ENCODE measurements at regions not wholly inside any gene's neighbourhood (a gene's known extent, or its start where the extent isn't known, plus 50 kb on each side); places are given as distances from the start of the nearest gene placed in this dataset.

GRCh38 chr9:85402551-85402950 lies 339.2 kb downstream of the AGTPBP1 start:
- no peaks in the 10 kb centered on the region for H3K27me3 ChIP-seq (replicated peaks; ENCODE audit: control insufficient read depth, insufficient read depth, low read length)
- no peak overlapping the region for H3K4me3 ChIP-seq (ENCODE audit: low read length)
- no peak for DNase-seq (ENCODE audit: low read depth)
- no peaks in the 10 kb centered on the region for H3K36me3 ChIP-seq (ENCODE audit: control insufficient read depth, insufficient read depth, low read length, severe bottlenecking)
- H3K9ac ChIP-seq (ENCODE audit: low read length): no peak overlapping the region
- H3K4me1 ChIP-seq (ENCODE audit: control insufficient read depth, insufficient read depth, low read length): no peaks in the 10 kb centered on the region
- no peaks in the 10 kb centered on the region for H3K9me3 ChIP-seq (ENCODE audit: control insufficient read depth, low read length)

GRCh38 chr9:85401998-85402397 lies 339.8 kb downstream of the AGTPBP1 start:
- no peaks in the 10 kb centered on the region for H3K27me3 ChIP-seq (replicated peaks; ENCODE audit: control insufficient read depth, insufficient read depth, low read length)

GRCh38 chr9:85397005-85397404 lies 344.7 kb downstream of the AGTPBP1 start:
- no peak for DNase-seq (ENCODE audit: low read depth)
- Histone ChIP-seq H3K9ac (ENCODE audit: low read length) (no peak overlapping the region), H3K4me3 (ENCODE audit: low read length) (no peak overlapping the region), H3K36me3 (ENCODE audit: control insufficient read depth, insufficient read depth, low read length, severe bottlenecking) (no peaks in the 10 kb centered on the region), H3K4me1 (ENCODE audit: control insufficient read depth, insufficient read depth, low read length) (no peaks in the 10 kb centered on the region), H3K9me3 (ENCODE audit: control insufficient read depth, low read length) (no peaks in the 10 kb centered on the region), H3K27me3 (replicated peaks; ENCODE audit: control insufficient read depth, insufficient read depth, low read length) (peaks cover 3% of the 10 kb centered on the region)

More at GRCh38 chr9:85401998-85402397, 339.8 kb downstream of the AGTPBP1 start:
- Histone ChIP-seq H3K9ac (ENCODE audit: low read length) (no peak overlapping the region), H3K36me3 (ENCODE audit: control insufficient read depth, insufficient read depth, low read length, severe bottlenecking) (no peaks in the 10 kb centered on the region), H3K4me3 (ENCODE audit: low read length) (no peak overlapping the region), H3K4me1 (ENCODE audit: control insufficient read depth, insufficient read depth, low read length) (no peaks in the 10 kb centered on the region), H3K9me3 (ENCODE audit: control insufficient read depth, low read length) (no peaks in the 10 kb centered on the region)
- DNase-seq (ENCODE audit: low read depth): no peak

GRCh38 chr9:85392260-85392659 lies 349.5 kb downstream of the AGTPBP1 start:
- no peaks in the 10 kb centered on the region for H3K36me3 ChIP-seq (ENCODE audit: control insufficient read depth, insufficient read depth, low read length, severe bottlenecking)
- no peaks in the 10 kb centered on the region for H3K4me1 ChIP-seq (ENCODE audit: control insufficient read depth, insufficient read depth, low read length)
- no peak for DNase-seq (ENCODE audit: low read depth)
- H3K9ac ChIP-seq (ENCODE audit: low read length): no peak overlapping the region
- no peaks in the 10 kb centered on the region for H3K9me3 ChIP-seq (ENCODE audit: control insufficient read depth, low read length)
- no peak overlapping the region for H3K4me3 ChIP-seq (ENCODE audit: low read length)
- peaks cover 3% of the 10 kb centered on the region for H3K27me3 ChIP-seq (replicated peaks; ENCODE audit: control insufficient read depth, insufficient read depth, low read length)

- H3K4me1 ChIP-seq (ENCODE audit: control insufficient read depth, insufficient read depth, low read length): peaks cover 10% of the 10 kb centered on the region
- no peaks in the 10 kb centered on the region for H3K36me3 ChIP-seq (ENCODE audit: control insufficient read depth, insufficient read depth, low read length, severe bottlenecking)
- H3K9ac ChIP-seq (ENCODE audit: low read length): no peak overlapping the region
- H3K27me3 ChIP-seq (replicated peaks; ENCODE audit: control insufficient read depth, insufficient read depth, low read length): peaks cover 9% of the 10 kb centered on the region
- no peaks in the 10 kb centered on the region for H3K9me3 ChIP-seq (ENCODE audit: control insufficient read depth, low read length)
- no peak for DNase-seq (ENCODE audit: low read depth)
- no peak overlapping the region for H3K4me3 ChIP-seq (ENCODE audit: low read length)
These were observed 363.9 kb downstream of the AGTPBP1 start for GRCh38 chr9:85377731-85378289.

GRCh38 chr9:85368781-85369180 lies 373.0 kb downstream of the AGTPBP1 start:
- no peak for DNase-seq (ENCODE audit: low read depth)
- no peaks in the 10 kb centered on the region for H3K9me3 ChIP-seq (ENCODE audit: control insufficient read depth, low read length)
- H3K36me3 ChIP-seq (ENCODE audit: control insufficient read depth, insufficient read depth, low read length, severe bottlenecking): no peaks in the 10 kb centered on the region
- H3K4me3 ChIP-seq (ENCODE audit: low read length): no peak overlapping the region
- no peaks in the 10 kb centered on the region for H3K4me1 ChIP-seq (ENCODE audit: control insufficient read depth, insufficient read depth, low read length)
- no peaks in the 10 kb centered on the region for H3K27me3 ChIP-seq (replicated peaks; ENCODE audit: control insufficient read depth, insufficient read depth, low read length)
- no peak overlapping the region for H3K9ac ChIP-seq (ENCODE audit: low read length)

GRCh38 chr9:85359161-85359560 lies 382.6 kb downstream of the AGTPBP1 start:
- no peaks in the 10 kb centered on the region for H3K4me1 ChIP-seq (ENCODE audit: control insufficient read depth, insufficient read depth, low read length)
- no peaks in the 10 kb centered on the region for H3K27me3 ChIP-seq (replicated peaks; ENCODE audit: control insufficient read depth, insufficient read depth, low read length)
- DNase-seq (ENCODE audit: low read depth): no peak
- H3K36me3 ChIP-seq (ENCODE audit: control insufficient read depth, insufficient read depth, low read length, severe bottlenecking): no peaks in the 10 kb centered on the region
- H3K4me3 ChIP-seq (ENCODE audit: low read length): no peak overlapping the region
- H3K9ac ChIP-seq (ENCODE audit: low read length): no peak overlapping the region
- peaks cover 3% of the 10 kb centered on the region for H3K9me3 ChIP-seq (ENCODE audit: control insufficient read depth, low read length)

GRCh38 chr9:85349046-85349445 lies 392.7 kb downstream of the AGTPBP1 start:
- no peaks in the 10 kb centered on the region for H3K4me1 ChIP-seq (ENCODE audit: control insufficient read depth, insufficient read depth, low read length)
- H3K9me3 ChIP-seq (ENCODE audit: control insufficient read depth, low read length): no peaks in the 10 kb centered on the region
- no peaks in the 10 kb centered on the region for H3K27me3 ChIP-seq (replicated peaks; ENCODE audit: control insufficient read depth, insufficient read depth, low read length)
- H3K4me3 ChIP-seq (ENCODE audit: low read length): no peak overlapping the region
- H3K36me3 ChIP-seq (ENCODE audit: control insufficient read depth, insufficient read depth, low read length, severe bottlenecking): no peaks in the 10 kb centered on the region
- DNase-seq (ENCODE audit: low read depth): no peak
- no peak overlapping the region for H3K9ac ChIP-seq (ENCODE audit: low read length)

- H3K36me3 ChIP-seq (ENCODE audit: control insufficient read depth, insufficient read depth, low read length, severe bottlenecking): no peaks in the 10 kb centered on the region
- H3K9ac ChIP-seq (ENCODE audit: low read length): no peak overlapping the region
- no peak for DNase-seq (ENCODE audit: low read depth)
- H3K4me1 ChIP-seq (ENCODE audit: control insufficient read depth, insufficient read depth, low read length): no peaks in the 10 kb centered on the region
- H3K27me3 ChIP-seq (replicated peaks; ENCODE audit: control insufficient read depth, insufficient read depth, low read length): peaks cover 5% of the 10 kb centered on the region
- no peaks in the 10 kb centered on the region for H3K9me3 ChIP-seq (ENCODE audit: control insufficient read depth, low read length)
- no peak overlapping the region for H3K4me3 ChIP-seq (ENCODE audit: low read length)
These were observed 394.2 kb downstream of the AGTPBP1 start for GRCh38 chr9:85347541-85347940.

- no peak for DNase-seq (ENCODE audit: low read depth)
- Histone ChIP-seq H3K4me3 (ENCODE audit: low read length) (no peak overlapping the region), H3K4me1 (ENCODE audit: control insufficient read depth, insufficient read depth, low read length) (no peaks in the 10 kb centered on the region), H3K9me3 (ENCODE audit: control insufficient read depth, low read length) (no peaks in the 10 kb centered on the region), H3K9ac (ENCODE audit: low read length) (no peak overlapping the region), H3K27me3 (replicated peaks; ENCODE audit: control insufficient read depth, insufficient read depth, low read length) (peaks cover 5% of the 10 kb centered on the region), H3K36me3 (ENCODE audit: control insufficient read depth, insufficient read depth, low read length, severe bottlenecking) (no peaks in the 10 kb centered on the region)
These were observed 396.9 kb downstream of the AGTPBP1 start for GRCh38 chr9:85344901-85345300.

- Histone ChIP-seq H3K9me3 (ENCODE audit: control insufficient read depth, low read length) (no peaks in the 10 kb centered on the region), H3K4me3 (ENCODE audit: low read length) (no peak overlapping the region), H3K36me3 (ENCODE audit: control insufficient read depth, insufficient read depth, low read length, severe bottlenecking) (no peaks in the 10 kb centered on the region), H3K4me1 (ENCODE audit: control insufficient read depth, insufficient read depth, low read length) (no peaks in the 10 kb centered on the region), H3K9ac (ENCODE audit: low read length) (no peak overlapping the region), H3K27me3 (replicated peaks; ENCODE audit: control insufficient read depth, insufficient read depth, low read length) (peaks cover 8% of the 10 kb centered on the region)
- DNase-seq (ENCODE audit: low read depth): no peak
These were observed 402.4 kb downstream of the AGTPBP1 start for GRCh38 chr9:85339338-85339737.

GRCh38 chr9:85334228-85334627 lies 407.5 kb downstream of the AGTPBP1 start:
- Histone ChIP-seq H3K9me3 (ENCODE audit: control insufficient read depth, low read length) (no peaks in the 10 kb centered on the region), H3K27me3 (replicated peaks; ENCODE audit: control insufficient read depth, insufficient read depth, low read length) (peaks cover 2% of the 10 kb centered on the region), H3K4me3 (ENCODE audit: low read length) (no peak overlapping the region), H3K4me1 (ENCODE audit: control insufficient read depth, insufficient read depth, low read length) (no peaks in the 10 kb centered on the region), H3K9ac (ENCODE audit: low read length) (no peak overlapping the region), H3K36me3 (ENCODE audit: control insufficient read depth, insufficient read depth, low read length, severe bottlenecking) (no peaks in the 10 kb centered on the region)
- DNase-seq (ENCODE audit: low read depth): no peak

All from adipocyte (in vitro differentiated cells).